Kidney epithelial cell (primary cell): ENCODE measurements at regions not wholly inside any gene's neighbourhood (a gene's known extent, or its start where the extent isn't known, plus 50 kb on each side); places are given as distances from the start of the nearest gene placed in this dataset.

Source experiments
- DNase-seq: peaks from one replicate; pipeline ENCODE4 v3.0.0-alpha.2; 2010; ENCODE audit warnings: low read depth
- H3K27me3 ChIP-seq: 2 replicates; pipeline ENCODE4 v1.6.0; 2011; ENCODE audit warnings: low read length; ENCODE audit not compliant: control insufficient read depth, insufficient read depth
- H3K36me3 ChIP-seq: 2 replicates; pipeline ENCODE4 v1.5.1; 2011; ENCODE audit warnings: low read length; ENCODE audit not compliant: control insufficient read depth, insufficient read depth
- H3K4me3 ChIP-seq: 2 replicates; pipeline ENCODE4 v1.5.1; 2011; ENCODE audit warnings: low read depth, mild to moderate bottlenecking, control low read depth, low read length
- TF ChIP-seq, protein P1 (sequence below): IDR thresholded peaks from 2 replicates; pipeline ENCODE4 v1.5.1; 2011; ENCODE audit warnings: mild to moderate bottlenecking, moderate library complexity, low read length, control low read depth, inconsistent platforms; ENCODE audit not compliant: insufficient read depth, poor library complexity, severe bottlenecking

DNA sequence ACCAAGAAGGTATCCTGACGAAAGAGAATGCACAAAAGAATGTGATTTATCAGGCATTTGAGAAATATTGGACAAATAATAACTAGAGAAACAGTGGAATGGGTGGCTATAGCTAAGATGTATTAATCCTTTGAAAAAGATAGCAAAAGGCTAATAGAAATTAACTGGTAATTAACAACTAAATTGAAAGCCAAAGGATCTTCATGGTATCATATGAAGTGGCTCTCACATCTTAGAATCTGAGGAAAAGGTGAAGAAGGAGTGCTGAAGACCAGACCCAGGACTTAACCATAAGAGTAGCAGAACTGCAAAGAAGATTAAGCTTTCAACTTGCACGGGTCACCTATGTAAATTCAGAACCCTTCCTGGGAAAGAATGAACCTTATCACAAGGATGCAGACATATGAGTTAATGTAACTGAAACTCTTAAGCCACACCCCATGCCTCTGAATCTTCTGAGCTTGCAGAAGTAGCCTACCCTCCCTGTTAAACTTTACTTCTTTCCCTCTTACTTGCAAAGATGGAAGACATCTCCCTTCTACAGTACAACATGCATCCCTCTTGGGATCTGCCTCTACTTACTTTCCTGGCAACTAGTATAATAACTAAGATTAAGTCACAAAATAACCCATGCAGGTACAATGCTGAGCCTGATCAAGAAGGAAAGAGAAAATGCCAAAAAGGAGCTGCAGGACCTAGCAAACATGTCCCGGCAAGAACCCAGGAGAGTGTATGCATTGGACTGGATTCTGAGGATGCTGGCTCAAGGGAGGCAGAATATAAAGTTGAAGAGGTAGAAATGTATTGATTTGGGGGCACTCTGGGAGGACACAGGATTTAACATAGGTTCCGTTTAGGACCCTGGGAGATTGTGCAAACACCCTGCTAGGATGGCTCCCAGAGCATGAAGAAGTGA is 395.5 kb upstream of the SLC30A5 start:
- TF ChIP-seq, protein P1, sequence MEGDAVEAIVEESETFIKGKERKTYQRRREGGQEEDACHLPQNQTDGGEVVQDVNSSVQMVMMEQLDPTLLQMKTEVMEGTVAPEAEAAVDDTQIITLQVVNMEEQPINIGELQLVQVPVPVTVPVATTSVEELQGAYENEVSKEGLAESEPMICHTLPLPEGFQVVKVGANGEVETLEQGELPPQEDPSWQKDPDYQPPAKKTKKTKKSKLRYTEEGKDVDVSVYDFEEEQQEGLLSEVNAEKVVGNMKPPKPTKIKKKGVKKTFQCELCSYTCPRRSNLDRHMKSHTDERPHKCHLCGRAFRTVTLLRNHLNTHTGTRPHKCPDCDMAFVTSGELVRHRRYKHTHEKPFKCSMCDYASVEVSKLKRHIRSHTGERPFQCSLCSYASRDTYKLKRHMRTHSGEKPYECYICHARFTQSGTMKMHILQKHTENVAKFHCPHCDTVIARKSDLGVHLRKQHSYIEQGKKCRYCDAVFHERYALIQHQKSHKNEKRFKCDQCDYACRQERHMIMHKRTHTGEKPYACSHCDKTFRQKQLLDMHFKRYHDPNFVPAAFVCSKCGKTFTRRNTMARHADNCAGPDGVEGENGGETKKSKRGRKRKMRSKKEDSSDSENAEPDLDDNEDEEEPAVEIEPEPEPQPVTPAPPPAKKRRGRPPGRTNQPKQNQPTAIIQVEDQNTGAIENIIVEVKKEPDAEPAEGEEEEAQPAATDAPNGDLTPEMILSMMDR: no peak
- Histone ChIP-seq H3K36me3 (no peaks in the 10 kb centered on the region), H3K27me3 (no peaks in the 10 kb centered on the region), H3K4me3 (no peak overlapping the region)
- DNase-seq: no peak

DNA sequence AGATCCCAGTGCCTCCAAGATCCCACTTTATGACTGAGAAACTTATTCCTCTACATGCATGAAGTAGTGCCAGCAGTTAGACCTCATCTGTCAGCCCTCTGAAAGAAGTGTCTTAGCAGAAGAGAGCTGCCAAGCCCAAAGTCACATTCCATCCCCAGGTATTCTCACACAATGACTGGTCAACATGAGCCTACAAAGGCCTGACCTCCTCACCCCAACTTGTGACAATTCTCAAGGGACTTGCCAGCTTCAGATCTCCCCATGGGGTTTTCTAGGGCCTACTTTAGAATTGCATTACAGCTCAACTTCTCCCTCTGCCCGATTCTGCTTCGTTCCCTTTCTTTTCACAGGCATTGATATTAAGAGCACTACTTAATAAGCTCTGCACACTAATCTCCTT is 393.8 kb upstream of the SLC30A5 start:
- DNase-seq: no peak
- H3K4me3 ChIP-seq: no peak overlapping the region
- TF ChIP-seq, protein P1: no peak
- no peaks in the 10 kb centered on the region for H3K27me3 ChIP-seq
- H3K36me3 ChIP-seq: no peaks in the 10 kb centered on the region

DNA sequence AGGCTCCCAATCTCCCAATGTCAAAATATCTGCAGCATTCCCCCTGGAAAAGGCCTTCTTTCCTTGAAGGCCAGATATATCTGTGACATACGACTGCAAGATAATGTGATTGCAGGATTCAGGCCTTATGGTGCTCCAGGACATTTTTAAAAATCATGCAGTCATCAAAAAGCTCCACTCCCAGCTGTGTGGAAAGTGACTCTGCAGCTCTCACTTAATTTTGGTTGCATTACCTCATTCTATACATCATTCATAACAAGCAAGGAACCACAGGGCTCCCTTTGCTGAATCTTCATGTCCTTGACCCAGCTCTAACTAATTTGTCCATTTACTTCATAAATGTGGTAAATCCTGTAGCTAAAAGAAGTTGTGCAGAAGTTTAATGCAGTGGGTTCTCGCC is 386.2 kb upstream of the SLC30A5 start:
- no peaks in the 10 kb centered on the region for H3K27me3 ChIP-seq
- DNase-seq: no peak
- TF ChIP-seq, protein P1: no peak
- no peak overlapping the region for H3K4me3 ChIP-seq
- no peaks in the 10 kb centered on the region for H3K36me3 ChIP-seq

DNA sequence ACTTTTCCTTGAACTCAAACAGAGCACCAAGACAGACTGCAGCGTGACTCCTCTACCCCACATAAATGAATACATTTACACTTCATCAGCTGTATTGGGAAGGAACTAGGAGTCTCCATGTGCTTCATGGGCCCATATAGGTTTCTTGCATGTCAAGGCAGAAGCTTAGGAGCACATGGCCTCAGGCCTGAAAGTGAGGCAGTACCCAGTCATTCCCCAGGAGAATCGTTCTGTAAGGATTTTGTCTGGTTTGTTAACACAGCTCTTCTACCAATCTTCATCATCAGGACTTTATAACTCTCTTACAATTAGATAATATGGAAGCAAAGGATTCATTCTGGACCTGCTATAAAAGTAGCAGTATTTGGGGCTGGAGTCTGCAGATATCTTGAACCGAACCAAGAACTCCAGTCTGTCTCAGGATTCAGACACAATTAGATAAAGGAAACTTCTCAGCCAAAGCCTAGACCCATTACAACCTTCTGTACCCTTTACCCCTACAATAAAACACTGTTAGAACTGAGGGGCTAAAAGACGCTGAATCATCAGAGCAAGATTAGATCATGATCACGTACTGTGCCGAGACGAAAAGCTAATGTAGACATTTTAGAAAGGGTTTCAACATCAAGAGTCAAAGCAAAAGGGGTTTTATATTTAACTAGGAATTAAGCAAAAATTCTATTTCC is 385.5 kb upstream of the SLC30A5 start:
- DNase-seq: no peak
- H3K4me3 ChIP-seq: no peak overlapping the region
- no peaks in the 10 kb centered on the region for H3K36me3 ChIP-seq
- TF ChIP-seq, protein P1: no peak
- no peaks in the 10 kb centered on the region for H3K27me3 ChIP-seq

DNA sequence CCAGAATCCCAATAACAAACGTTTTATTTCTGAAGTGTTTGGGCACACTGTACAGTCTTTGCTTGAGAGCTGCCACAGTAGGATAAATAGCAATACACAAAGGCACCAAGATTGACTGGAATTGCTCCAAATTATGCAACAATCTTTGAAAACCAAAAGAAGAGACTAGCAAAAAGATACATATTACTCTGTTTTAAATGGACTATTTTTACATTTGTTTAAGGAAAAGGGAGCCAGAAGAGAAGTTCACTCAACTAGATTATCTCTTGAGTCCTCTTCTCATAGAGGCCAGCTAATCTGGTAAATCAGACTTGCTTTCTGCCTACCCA is 385.0 kb upstream of the SLC30A5 start:
- DNase-seq: no peak
- Histone ChIP-seq H3K4me3 (no peak overlapping the region), H3K36me3 (no peaks in the 10 kb centered on the region), H3K27me3 (no peaks in the 10 kb centered on the region)
- TF ChIP-seq, protein P1: no peak
